NCI-H526 (cell line): ENCODE measurements at regions not wholly inside any gene's neighbourhood (a gene's known extent, or its start where the extent isn't known, plus 50 kb on each side); places are given as distances from the start of the nearest gene placed in this dataset.
"Not testable (repeated sequence)": the region's sequence is repeated elsewhere in the genome, so short reads cannot be mapped to it uniquely, and the experiment has no call there.

Source experiments
- DNase-seq, 2 experiments: peaks; one replicate each; lab custom pipeline; 2025; lab: John Stamatoyannopoulos, UW

GRCh38 chr4:27121830-27122229 is 261.2 kb downstream of the STIM2 start:
- no peak for DNase-seq

- peak; percentile 55 to 58 for DNase-seq
These were observed 262.6 kb downstream of the STIM2 start for GRCh38 chr4:27123123-27123768.

GRCh38 chr4:27123769-27124124 is 263.1 kb downstream of the STIM2 start:
- no peak for DNase-seq

- not testable (repeated sequence) for DNase-seq
These were observed 266.3 kb downstream of the STIM2 start for GRCh38 chr4:27126895-27127294.

- DNase-seq, result no peak
These were observed 267.8 kb downstream of the STIM2 start for GRCh38 chr4:27128443-27128842.

GRCh38 chr4:27129871-27130366 is 269.3 kb downstream of the STIM2 start:
- no peak for DNase-seq

GRCh38 chr4:27132497-27132896 is 271.9 kb downstream of the STIM2 start:
- DNase-seq, result no peak

GRCh38 chr4:27140486-27140885 is 279.8 kb downstream of the STIM2 start:
- DNase-seq, result no peak

- DNase-seq, result no peak
These were observed 280.9 kb downstream of the STIM2 start for GRCh38 chr4:27141530-27141929.

GRCh38 chr4:27142841-27143240 is 282.2 kb downstream of the STIM2 start:
- no peak for DNase-seq

GRCh38 chr4:27145597-27145996 is 285.0 kb downstream of the STIM2 start:
- DNase-seq, result no peak

GRCh38 chr4:27148211-27148895 is 287.7 kb downstream of the STIM2 start:
- DNase-seq, result no peak

GRCh38 chr4:27149541-27150212 is 289.0 kb downstream of the STIM2 start:
- no peak for DNase-seq

- DNase-seq, result no peak
These were observed 292.1 kb downstream of the STIM2 start for GRCh38 chr4:27152703-27153102.

- DNase-seq, result no peak
These were observed 294.1 kb downstream of the STIM2 start for GRCh38 chr4:27154706-27155105.

- DNase-seq, result no peak
These were observed 300.6 kb downstream of the STIM2 start for GRCh38 chr4:27161191-27161590.

- no peak for DNase-seq
These were observed 308.1 kb downstream of the STIM2 start for GRCh38 chr4:27168783-27169182.

GRCh38 chr4:27173280-27173679 is 312.6 kb downstream of the STIM2 start:
- no peak for DNase-seq

GRCh38 chr4:27176400-27176799 is 315.8 kb downstream of the STIM2 start:
- peak; percentile 15 to 52 for DNase-seq

- DNase-seq, result no peak
These were observed 316.2 kb downstream of the STIM2 start for GRCh38 chr4:27176881-27177280.

- no peak for DNase-seq
These were observed 317.4 kb downstream of the STIM2 start for GRCh38 chr4:27178061-27178460.

- no peak for DNase-seq
These were observed 321.1 kb downstream of the STIM2 start for GRCh38 chr4:27181693-27182092.

GRCh38 chr4:27182211-27182610 is 321.6 kb downstream of the STIM2 start:
- DNase-seq, result no peak
